Subcutaneous abdominal adipose tissue (tissue), 5 donors: ENCODE measurements at regions not wholly inside any gene's neighbourhood (a gene's known extent, or its start where the extent isn't known, plus 50 kb on each side); places are given as distances from the start of the nearest gene placed in this dataset.

Source experiments
- H3K27ac ChIP-seq: one replicate; pipeline ENCODE4 v1.7.0; 2013; ENCODE audit warnings: low read depth, mild to moderate bottlenecking, inconsistent platforms, low read length, moderate library complexity
- H3K27me3 ChIP-seq, 5 donors: one replicate each; pipeline ENCODE4 v1.7.0; 2013; ENCODE audit warnings: low read length in 5 of 5, inconsistent platforms in 1 of 5; ENCODE audit not compliant: control insufficient read depth in 5 of 5, insufficient read depth in 4 of 5
- H3K36me3 ChIP-seq, 5 donors: one replicate each; pipeline ENCODE4 v1.7.0; 2013; ENCODE audit warnings: low read length in 5 of 5; ENCODE audit not compliant: control insufficient read depth in 5 of 5, insufficient read depth in 5 of 5
- H3K4me1 ChIP-seq, 5 donors: one replicate each; pipeline ENCODE4 v1.7.0; 2013; ENCODE audit warnings: low read length in 5 of 5, mild to moderate bottlenecking in 3 of 5, moderate library complexity in 1 of 5; ENCODE audit not compliant: control insufficient read depth in 5 of 5, insufficient read depth in 5 of 5
- H3K4me3 ChIP-seq, 5 donors: one replicate each; pipeline ENCODE4 v1.7.0; 2013; ENCODE audit warnings: low read length in 5 of 5, low read depth in 1 of 5
- H3K9ac ChIP-seq, 5 donors: one replicate each; pipeline ENCODE4 v1.7.0; 2013; ENCODE audit warnings: low read length in 5 of 5, mild to moderate bottlenecking in 4 of 5, moderate library complexity in 3 of 5
- H3K9me3 ChIP-seq, 5 donors: one replicate each; pipeline ENCODE4 v1.7.0; 2013; ENCODE audit warnings: low read length in 5 of 5; ENCODE audit not compliant: control insufficient read depth in 5 of 5
- donor health status: healthy.
- donor health status: healthy.
- donor health status: healthy.
- donor health status: healthy.
- donor health status: healthy.

DNA sequence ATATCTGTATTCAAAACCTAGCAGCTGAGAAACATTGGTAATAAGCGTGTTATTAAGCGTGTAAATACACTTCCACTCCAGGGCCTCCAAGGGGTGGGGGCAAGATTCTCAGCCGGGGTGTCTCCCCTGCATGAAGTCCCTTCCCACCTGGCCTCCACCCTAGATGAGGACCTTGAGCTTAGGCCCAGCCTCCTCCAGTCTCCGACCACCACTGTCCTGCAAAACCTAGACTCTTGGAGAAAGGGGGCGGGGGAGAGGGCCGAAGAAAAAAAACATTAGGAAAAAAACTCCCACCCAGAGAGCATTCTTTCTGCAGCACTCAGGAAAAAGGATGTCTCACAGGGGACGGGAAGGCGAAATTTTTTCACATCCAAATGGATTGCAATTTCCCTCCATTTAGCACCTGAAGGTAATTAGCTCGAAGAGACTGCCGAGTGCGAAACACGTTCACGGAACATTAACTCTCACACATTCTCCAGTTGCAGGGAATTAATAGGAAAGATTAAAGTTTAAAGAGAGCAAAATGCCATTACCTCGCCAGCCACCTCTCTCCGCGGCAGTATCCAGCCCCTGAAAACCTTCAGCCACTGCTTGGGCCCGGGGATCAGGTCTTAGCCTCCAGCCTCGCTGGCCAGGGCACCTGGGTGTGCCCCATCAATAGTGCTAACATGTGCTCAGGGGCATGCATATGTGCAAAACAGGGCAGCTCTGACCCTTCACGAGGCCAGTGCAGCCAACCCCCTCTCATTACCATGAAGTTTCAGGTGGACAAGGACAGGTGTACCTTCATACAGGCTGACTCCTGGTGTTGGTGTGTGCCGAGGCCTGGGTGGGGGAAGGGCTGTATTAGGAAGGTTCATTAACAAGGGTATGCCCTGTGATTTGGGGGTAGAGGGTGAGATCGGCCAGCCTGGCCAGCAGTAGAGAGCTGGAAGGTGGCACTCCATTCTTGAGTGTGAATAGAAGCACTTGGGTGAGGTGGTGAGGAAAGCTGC lies 77.2 kb downstream of the HIF1AN start:
- no peak overlapping the region for H3K9ac ChIP-seq
- H3K4me3 ChIP-seq: no peak overlapping the region
- H3K27me3 ChIP-seq: peaks cover 14 to 39% (median 34%) of the 10 kb centered on the region in 5 donors
- no peaks in the 10 kb centered on the region for H3K4me1 ChIP-seq
- H3K27ac ChIP-seq: no peak overlapping the region
- H3K36me3 ChIP-seq: no peaks in the 10 kb centered on the region
- H3K9me3 ChIP-seq: peaks cover 0 to 3% (median 0%) of the 10 kb centered on the region in 5 donors

DNA sequence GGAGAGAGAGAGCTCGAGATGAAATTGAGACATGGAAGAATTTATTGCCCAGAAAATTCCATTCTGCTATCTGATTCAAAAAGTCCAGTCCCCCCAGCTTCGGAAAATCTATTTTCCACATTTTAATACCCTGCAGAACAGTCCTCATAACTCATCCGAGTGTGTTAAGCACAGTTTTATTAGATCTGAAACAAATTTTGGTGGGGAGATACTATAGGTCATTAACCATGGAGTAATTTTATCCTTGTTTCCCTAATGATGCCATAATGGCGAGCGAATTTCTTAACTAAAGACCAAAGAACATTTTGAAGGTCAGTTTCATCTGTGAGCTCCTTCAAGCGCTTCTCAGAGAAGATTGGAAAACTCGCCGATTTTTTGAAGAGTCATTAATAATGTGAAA lies 78.1 kb downstream of the HIF1AN start:
- Histone ChIP-seq H3K36me3 (no peaks in the 10 kb centered on the region), H3K9ac (no peak overlapping the region), H3K27ac (no peak overlapping the region), H3K4me3 (no peak overlapping the region), H3K27me3 (peaks cover 17 to 44% (median 37%) of the 10 kb centered on the region in 5 donors), H3K4me1 (peaks cover 0 to 2% (median 0%) of the 10 kb centered on the region in 5 donors), H3K9me3 (peaks cover 0 to 3% (median 0%) of the 10 kb centered on the region in 5 donors)

DNA sequence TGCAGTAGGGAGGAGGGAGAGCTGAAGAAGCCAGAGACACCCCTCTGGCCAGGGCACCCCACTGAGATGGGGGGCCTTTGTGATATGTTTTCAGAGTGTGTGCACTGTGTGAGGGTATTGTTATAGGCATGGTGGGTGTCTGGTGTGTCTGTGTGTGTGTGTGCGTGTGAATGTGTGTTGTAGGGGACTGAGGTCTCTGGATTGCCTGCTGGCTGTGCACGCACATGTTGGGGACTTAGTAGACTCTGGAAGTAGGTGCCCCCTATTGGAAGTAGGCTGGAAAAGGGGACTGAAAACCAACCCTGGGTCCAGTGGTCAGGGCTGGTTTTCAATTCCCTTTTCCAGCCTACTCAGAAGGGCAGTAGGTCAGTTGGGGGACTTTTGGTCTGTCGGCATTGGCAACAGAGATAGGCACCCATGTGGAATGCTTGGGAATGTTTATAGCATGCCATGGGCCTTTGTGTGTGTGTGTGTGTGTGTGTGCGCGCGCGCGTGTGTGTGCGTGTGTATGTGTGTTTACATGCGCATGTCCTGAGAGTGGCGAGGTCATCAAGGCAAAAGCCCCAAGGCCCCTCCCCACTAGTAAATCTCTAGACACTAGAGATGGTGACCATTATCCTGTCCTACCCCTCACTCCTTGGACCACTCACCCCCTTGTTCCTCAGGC lies 78.8 kb downstream of the HIF1AN start:
- no peaks in the 10 kb centered on the region for H3K36me3 ChIP-seq
- peaks cover 0 to 3% (median 0%) of the 10 kb centered on the region in 5 donors for H3K9me3 ChIP-seq
- peaks cover 0 to 2% (median 0%) of the 10 kb centered on the region in 5 donors for H3K4me1 ChIP-seq
- no peak overlapping the region for H3K27ac ChIP-seq
- H3K4me3 ChIP-seq: no peak overlapping the region
- no peak overlapping the region for H3K9ac ChIP-seq
- peaks cover 18 to 47% (median 38%) of the 10 kb centered on the region in 5 donors for H3K27me3 ChIP-seq

DNA sequence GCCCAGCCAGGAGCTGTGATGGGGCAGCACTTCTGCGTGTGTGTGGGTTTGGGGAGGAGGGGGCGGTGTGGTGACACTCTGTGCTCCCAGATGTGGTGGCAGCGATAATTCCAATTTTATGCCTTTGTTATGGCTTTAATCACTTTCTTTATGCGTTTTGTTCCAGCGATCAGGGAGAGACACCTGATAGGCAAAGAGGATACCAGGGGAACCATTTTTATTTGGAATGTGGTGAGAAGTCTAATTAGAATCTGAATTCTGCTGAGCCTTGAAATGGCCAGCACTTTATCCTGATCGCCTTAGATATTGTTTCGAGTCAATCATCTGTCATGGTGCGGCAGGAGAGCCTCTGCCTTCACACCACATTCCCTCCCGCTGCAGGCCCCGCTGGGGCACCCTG lies 79.5 kb downstream of the HIF1AN start:
- Histone ChIP-seq H3K27me3 (peaks cover 20 to 54% (median 43%) of the 10 kb centered on the region in 5 donors), H3K9ac (no peak overlapping the region), H3K4me3 (no peak overlapping the region), H3K36me3 (no peaks in the 10 kb centered on the region), H3K9me3 (peaks cover 0 to 3% (median 0%) of the 10 kb centered on the region in 5 donors), H3K27ac (no peak overlapping the region), H3K4me1 (peaks cover 0 to 2% (median 0%) of the 10 kb centered on the region in 5 donors)

DNA sequence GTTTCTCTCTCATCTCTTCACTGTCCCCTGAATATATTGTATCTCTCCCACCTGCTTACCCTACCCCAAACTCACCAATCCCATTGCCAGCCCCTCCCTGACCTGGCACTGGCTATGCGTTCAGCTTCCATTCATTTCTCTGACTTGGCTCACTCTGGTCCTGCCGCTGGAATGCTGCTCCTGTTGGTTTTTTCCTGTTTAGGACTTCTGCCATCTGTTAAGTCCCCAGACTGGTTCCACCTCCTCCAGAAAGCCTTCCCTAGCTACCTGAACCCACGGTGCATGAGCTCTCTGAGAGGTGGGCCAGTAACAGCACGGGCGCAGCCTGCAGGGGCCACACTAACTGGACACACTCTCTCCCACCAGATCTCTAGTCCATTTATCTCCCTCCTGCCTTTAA lies 80.2 kb downstream of the HIF1AN start:
- Histone ChIP-seq H3K36me3 (no peaks in the 10 kb centered on the region), H3K27me3 (peaks cover 21 to 61% (median 49%) of the 10 kb centered on the region in 5 donors), H3K27ac (no peak overlapping the region), H3K4me3 (no peak overlapping the region), H3K4me1 (peaks cover 0 to 2% (median 0%) of the 10 kb centered on the region in 5 donors), H3K9me3 (peaks cover 0 to 3% (median 0%) of the 10 kb centered on the region in 5 donors), H3K9ac (no peak overlapping the region)

DNA sequence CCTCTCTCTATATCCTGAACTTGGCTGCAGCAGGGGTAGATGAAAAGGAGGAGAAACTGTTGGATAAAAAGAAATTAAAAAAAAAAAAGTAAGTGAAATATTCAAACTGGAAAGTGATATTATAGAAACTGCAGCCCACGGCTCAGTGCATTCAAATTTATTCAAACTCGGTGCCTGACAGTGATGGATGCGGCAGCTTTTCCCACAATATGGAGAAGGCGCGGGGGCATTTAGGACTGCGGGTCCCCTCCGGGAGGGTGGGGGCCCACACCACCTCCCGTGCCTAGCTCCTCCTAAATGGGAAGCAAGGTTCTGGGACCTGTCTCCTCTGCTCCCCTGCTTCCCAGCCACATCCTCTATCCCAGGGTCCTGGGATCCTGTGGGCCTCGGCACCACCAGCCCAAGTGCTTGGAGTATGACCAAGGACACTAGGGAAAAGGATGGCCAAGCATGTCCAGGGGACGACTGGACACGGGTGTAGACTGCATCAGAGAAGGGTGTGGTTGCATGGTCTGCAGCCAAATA lies 82.4 kb downstream of the HIF1AN start:
- Histone ChIP-seq H3K27me3 (peaks cover 30 to 72% (median 54%) of the 10 kb centered on the region in 5 donors), H3K27ac (no peak overlapping the region), H3K9ac (no peak overlapping the region), H3K36me3 (no peaks in the 10 kb centered on the region), H3K4me1 (peaks cover 0 to 2% (median 0%) of the 10 kb centered on the region in 5 donors), H3K9me3 (peaks cover 0 to 3% (median 0%) of the 10 kb centered on the region in 5 donors), H3K4me3 (no peak overlapping the region)

DNA sequence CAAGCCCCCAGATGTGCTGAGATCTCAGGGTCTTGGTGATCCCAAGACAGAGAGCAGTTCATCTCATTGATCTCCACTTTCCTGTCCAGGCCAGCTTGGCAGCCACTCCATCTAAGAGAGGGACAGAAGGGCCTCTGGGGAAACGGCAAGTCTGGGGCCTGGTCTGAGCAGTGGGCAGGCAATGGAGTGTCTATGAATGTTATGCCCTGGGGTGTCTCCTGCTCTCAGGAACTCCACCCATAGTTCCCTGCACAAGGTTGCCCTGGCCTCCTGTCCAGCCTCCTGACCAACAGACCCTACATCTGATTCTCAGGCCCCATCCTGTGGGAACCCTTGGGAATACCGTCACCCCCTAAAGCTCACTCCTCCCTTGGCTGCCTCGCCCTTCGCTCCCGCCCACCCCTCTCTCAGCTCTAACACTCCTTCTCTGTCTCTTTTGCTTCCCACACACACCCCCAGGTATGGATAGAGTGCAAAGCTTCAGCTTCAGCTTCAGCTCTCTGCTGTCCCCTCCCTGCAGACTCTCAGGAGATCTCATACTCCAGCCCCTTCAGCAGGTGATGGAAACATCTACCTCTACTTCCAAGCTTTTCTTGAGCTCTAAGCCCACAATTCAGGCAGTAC lies 83.0 kb downstream of the HIF1AN start:
- Histone ChIP-seq H3K27me3 (peaks cover 31 to 74% (median 54%) of the 10 kb centered on the region in 5 donors), H3K27ac (no peak overlapping the region), H3K4me3 (no peak overlapping the region), H3K36me3 (no peaks in the 10 kb centered on the region), H3K9me3 (no peaks in the 10 kb centered on the region), H3K4me1 (peaks cover 0 to 2% (median 0%) of the 10 kb centered on the region in 5 donors), H3K9ac (no peak overlapping the region)

DNA sequence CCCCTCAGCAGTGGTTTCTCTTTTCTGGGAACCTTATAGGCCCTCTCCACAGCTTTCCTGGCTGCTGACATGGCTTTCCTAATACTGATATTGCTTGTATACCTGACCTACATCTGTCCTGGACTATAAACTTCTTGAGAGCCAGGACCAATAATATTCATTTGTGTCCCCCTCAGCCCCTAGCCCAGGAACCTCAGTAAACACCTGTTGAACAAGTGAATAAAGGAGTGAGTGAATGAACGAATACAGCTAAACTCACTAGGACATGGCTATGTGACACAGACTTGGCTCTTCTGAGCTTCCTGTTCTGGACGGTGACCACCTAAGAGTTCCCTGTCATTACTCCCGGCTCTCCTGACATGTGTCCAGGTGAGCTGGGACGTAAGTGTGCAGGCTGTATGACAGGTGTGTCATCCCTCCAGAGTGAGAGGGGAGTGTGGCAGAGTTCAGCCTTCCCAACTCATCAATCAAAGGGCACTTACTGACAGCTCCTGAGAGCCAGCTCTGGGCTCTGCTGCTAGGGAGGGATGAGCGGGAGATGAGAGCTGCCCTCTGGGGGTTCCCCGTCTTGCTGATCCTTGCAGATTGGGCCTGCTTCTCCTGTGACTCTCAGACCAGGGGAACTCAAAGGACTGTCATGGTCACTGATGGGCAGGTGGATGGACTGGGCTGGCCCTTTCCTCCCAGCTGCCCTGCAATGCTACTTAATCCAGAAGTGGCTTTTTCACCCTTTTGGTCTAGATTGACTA lies 84.5 kb downstream of the HIF1AN start:
- Histone ChIP-seq H3K27ac (no peak overlapping the region), H3K9ac (no peak overlapping the region), H3K27me3 (peaks cover 40 to 76% (median 59%) of the 10 kb centered on the region in 5 donors), H3K36me3 (no peaks in the 10 kb centered on the region), H3K9me3 (no peaks in the 10 kb centered on the region), H3K4me1 (peaks cover 0 to 2% (median 0%) of the 10 kb centered on the region in 5 donors), H3K4me3 (no peak overlapping the region)
